DMS 273 treated with DMSO at 0.1 percent for 48 hours (cell line): ENCODE measurements at regions not wholly inside any gene's neighbourhood (a gene's known extent, or its start where the extent isn't known, plus 50 kb on each side); places are given as distances from the start of the nearest gene placed in this dataset.

Experiments used
- DNase-seq: peaks from one replicate; lab custom pipeline; 2025; lab: John Stamatoyannopoulos, UW

DNA sequence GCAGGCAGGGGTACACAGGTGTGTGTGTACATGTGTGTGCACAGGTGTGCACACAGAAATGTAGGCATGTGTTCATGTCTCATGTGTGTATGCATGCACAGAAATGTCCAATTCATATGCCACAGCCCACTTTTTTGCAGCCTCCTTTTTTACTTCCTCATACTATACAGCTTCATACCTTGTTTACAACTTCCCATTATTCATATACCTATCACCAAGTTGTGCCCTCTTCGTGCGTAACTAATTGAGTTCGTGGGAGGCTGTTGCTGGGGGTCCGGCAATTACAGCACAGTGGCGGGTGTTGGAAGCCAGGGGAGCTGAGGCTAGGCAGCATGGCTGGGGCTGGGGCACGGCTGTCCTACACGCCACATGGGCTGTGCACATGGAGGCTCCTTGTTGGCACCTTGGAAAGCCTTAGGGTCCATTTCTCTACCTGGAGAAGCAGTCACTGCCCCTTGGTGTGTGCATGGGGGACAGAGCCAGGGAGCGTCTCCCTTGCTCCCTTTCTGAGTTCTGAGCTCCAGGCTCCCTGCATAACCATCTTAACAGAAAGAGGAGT lies 266.7 kb downstream of the ENGASE start:
- no peak for DNase-seq

DNA sequence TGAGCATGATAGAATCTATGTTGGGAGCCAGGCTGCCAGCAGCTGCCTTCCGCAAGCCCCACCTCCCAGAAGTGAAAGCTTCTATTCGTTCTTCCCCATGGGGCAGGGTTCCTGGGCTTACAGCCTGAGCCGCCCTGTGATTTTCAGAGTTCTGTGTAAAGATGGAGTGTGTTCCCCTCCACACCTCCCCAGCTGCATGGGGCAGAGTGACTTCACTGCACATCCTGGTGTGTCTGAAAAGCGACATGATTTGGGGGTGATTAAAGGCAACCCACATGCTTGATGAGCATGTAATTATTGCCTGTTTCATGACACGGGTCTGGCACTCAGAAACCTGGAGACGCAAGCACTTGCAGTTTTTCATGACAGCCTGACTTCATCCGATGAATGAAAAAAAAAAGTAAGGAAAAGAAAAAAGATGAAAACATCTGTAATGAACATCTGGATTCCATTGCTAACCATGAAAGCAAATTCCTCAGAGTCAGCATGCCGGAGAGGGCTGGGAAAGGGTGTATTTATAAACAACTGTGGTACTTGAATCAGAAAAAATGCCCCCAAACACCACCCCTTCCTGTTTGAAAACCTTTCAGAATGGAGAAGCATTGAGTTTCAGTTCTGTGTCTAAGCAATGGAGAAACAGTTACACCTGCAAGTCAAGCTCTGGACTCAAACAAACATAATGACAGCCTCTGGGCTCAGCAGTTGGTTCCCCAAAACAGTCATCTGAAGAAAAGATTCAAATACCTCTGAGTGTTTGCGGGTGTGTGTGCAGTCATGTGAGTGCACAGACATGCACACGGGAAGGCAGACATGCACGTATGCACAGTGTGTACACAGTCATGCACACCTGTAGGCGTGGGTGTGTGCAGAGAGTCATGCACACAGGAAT lies 266.0 kb downstream of the ENGASE start:
- no peak for DNase-seq

DNA sequence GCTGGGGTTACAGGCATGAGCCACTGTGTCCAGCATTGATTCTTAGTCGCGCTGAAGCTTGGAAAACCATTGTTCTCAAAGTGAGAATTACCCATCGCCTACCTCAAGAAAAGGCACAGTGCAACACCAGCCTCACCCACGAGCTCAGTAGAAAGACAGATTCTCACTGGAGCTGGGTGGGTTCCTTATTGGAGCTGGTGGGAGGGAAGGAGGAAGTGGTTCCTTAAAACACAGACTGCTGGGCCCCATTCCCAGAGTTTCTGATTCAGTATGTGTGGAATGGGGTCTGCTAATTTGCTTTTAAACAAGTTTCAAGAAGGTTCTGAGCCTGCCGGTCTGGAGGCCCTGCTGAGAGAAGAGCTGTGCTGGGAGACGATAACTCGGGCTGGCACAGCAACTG lies 264.7 kb downstream of the ENGASE start:
- DNase-seq = no peak

DNA sequence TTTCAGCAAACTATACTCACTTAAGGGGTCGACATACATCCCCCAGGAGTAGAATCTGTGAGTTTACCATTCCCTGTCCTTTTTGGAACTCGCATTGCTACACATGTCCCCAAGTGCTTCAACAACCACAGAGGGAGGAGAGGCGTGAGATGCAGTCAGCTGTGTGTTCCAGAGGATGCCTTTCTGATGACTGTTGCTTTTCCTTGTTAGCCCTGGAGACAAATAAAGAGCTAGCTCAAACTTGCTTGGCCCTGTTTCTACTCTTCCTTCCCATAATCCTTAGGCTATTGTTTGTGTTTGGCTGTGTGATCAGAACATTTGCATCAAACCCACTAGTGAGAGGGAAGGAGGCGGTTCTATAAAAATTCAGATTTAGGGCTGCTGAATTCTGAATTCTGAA lies 264.0 kb downstream of the ENGASE start:
- DNase-seq = no peak

DNA sequence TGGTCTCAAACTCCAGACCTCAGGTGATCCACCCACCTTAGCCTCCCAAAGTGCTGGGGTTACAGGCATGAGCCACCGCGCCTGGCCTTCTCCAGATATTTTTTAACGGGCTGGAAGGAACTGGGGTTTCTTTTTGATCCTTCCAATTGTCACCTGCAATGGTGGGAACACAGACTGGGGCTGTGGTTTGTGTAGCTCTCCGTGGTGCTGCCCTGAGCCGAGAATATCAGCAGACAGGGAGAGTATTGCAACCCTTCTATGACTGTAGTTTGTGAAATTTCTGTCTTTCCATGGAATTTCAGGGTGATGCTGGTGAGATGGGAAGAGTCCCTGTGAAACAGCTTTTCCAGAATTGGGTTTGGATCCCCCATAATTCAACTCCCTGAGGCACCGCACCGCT lies 263.5 kb downstream of the ENGASE start:
- no peak for DNase-seq

DNA sequence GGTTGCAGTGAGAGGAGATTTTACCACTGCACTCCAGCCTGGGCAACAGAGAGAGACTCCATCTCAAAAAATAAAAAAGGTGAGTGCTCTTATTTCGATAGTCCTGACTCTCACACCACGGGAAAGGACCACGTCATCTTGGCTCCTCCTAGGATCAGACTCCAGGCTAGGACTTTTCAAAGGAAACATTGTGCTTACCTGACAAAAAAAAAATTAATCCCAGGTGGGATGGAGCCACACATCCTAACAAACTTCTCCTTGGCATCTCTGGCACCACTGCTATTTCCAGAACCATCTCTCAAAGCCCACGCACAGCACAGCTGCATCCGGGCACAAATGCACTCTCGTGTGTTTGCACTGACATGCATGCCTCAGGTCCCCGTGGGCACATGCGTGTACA lies 262.4 kb downstream of the ENGASE start:
- no peak for DNase-seq

DNA sequence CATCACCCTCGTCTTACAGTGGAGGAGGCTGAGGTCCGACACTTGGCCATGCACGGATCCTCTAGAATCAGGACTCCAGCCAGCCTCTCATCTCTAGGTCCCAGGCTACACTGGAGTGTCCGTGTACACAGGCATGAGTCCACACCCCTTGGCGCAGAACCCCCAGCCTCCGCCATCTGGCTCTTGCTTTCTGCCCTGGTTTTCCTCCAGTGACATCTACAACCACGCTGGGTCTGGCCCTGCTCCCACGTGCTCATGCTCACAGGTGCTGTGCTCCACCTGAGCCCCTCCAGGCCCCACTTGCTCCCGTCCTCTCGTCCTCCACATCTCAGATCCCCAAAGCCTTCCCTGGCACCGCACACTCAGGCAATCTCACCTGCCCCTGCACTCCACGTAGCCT lies 260.8 kb downstream of the ENGASE start:
- no peak for DNase-seq

DNA sequence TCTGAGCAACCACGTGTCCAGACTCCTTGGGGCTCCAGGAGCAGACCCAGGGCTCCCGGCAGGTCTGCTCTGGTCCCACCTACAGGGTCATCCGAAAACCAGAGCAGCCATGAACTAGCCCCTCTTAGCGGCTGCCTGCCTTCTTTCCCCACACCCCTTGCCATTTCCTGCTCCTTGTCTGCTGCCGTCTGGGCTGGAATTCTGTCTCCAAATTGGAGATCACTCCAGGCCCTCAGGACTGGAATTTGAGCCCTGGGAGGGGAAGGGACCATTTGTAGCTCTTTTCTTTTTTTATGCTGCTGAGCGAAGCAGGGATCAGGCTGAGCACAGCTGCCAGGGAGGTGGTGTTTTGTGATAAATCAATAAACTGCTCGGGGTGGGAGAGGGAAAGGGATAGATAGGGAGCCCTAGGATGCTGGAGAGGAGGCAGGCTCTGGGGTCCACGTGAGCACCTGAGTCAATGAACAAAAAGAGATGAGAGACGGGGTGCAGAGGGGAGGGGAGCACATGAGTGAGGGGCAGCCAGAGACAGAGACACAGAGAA lies 257.5 kb downstream of the ENGASE start:
- no peak for DNase-seq

DNA sequence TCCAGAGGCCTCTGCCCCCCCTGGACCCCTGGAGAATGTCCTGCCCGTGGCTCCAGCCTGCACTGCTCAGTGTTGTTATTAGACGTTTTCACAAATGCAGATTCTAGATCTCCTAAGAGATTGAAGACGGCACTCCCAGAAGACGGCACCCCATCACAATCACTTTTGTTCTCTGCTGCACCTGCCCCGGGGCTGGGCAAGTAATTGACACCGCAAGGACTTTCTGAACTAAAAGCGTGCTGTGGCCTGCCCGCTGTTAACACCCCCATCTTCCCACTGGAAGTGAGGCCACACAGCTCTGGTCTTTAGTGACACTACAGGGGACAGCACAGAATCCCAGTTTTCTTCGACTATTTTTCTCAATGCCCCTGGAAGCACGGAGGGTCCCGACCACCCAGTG lies 256.9 kb downstream of the ENGASE start:
- no peak for DNase-seq

DNA sequence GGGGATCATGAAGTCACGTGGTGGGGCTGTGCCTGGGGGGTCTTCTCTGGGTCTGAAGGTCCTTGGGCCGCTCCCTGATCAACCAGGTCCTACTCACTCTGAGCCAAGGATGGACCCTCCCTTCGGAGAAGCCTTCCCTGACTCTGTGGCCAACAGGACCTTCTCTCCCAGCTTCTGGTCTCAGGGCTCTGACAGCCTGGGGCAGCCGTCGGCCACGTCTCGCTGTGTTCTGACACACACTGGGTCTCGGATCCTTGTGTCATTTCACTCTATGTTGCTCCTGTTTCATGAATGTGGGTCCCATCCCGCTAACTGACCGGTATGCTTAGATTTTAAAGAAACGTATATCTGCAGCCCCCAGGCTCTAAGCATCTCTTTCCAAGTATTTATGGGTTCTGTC lies 256.1 kb downstream of the ENGASE start:
- DNase-seq = no peak

DNA sequence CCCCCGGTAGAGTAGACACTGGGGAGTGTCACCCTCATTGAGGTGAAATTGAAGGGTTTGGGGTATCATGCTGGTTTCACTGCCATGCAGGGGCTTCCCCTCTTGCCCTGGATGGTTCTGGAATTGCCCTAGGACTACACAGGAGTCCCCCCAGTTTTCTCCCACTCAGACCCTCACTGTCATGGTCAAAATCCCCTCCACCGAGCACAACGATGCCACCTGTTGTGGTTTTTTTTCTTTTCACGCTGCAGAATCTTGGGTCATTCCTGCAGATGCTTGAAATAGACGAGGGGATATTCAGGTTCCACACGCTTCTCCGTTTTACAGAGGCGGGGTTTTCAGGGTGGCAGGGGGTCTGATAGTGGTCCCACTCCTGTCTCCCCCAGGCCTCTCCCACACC lies 255.6 kb downstream of the ENGASE start:
- DNase-seq = no peak

DNA sequence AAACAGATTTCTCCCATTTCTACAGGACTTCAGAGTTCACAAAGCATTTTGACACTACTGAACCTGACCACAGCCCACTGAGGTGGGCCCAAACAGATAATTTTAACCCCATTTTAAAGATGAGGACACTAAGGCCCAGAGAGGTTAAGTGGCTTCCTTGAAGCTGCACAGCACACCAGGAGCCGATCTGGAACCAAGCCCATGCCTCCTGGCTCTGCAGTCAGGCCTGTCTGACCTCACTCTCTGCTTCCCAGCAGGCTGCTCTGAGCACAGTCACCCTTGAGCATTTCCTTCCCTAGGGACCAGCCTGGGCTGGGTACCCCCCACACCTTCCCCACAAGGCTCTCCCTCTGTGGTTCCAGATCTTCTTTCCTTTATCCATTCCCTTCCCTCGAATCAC lies 252.2 kb downstream of the ENGASE start:
- no peak for DNase-seq

DNA sequence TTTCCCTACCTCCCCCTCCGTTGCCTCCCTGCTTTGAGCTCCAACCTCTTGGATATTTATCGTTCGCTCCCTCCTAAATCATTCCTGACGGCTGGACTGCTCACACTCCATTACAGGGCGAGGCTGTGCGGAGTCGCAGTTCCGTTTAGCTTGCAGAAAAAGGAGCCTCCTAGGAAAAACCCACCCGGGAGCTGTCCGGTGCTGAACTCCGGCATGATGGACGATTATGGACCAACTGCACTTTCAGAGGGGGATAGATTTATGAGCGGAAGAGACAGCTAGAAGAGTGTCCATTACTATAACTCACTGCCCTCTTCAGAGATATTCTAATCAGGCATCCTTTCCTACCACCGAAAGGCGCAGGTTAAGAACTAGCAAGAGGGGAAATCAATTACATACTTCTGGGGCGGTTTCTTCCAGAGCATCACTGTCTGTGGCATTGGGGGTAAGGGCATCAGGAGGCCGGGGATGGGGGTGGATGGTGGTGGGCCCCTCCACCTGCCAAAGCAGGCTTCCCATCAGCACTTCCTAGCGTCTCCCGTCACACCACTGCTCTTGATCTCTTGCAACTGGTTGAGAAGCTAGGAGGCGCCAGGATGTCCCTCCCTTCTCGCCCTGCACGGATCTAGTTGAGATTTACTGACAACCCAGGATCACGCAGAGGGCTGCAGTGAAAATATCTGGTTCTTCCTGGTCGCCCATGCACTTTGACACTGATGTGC lies 251.2 kb downstream of the ENGASE start:
- no peak for DNase-seq

DNA sequence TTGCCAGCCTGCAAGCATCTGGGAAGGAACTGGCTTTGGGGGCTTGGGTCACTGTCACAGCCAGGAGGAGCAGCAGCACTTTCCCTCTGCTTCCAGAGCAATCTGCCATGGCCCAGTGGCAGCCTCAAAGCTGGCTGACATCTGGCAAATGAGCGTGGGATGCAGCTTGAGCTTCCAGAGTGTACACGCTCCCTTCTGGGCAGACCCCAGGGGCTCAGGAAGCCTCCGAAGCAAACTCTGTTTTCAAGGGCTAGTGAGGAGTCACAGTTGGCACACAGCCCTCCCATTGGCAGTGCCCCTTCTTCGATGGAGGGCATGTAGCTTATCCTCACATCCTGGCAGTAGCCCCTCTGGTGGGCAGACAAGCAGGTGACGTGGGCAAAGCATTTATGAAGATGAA lies 249.6 kb downstream of the ENGASE start:
- no peak for DNase-seq

DNA sequence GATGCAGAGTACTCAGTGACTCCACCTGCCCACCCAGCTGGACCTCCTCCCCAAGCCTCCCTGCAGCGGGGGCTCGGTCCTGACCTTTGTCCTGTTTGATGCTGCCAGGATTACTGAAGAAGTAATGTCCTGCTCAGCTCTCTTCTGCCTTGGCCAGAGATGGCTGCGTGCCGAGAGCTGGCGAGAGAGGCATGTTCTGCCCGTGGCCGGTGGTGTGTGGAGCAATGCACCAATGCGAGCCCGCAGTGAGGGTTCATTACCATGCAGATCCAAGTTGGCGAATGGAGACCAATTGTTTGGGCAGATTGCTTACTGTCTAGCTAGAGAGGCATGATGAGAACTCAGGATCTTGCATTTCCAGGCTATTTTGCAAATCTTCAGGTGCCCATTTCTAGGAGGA lies 248.9 kb downstream of the ENGASE start:
- DNase-seq = no peak

DNA sequence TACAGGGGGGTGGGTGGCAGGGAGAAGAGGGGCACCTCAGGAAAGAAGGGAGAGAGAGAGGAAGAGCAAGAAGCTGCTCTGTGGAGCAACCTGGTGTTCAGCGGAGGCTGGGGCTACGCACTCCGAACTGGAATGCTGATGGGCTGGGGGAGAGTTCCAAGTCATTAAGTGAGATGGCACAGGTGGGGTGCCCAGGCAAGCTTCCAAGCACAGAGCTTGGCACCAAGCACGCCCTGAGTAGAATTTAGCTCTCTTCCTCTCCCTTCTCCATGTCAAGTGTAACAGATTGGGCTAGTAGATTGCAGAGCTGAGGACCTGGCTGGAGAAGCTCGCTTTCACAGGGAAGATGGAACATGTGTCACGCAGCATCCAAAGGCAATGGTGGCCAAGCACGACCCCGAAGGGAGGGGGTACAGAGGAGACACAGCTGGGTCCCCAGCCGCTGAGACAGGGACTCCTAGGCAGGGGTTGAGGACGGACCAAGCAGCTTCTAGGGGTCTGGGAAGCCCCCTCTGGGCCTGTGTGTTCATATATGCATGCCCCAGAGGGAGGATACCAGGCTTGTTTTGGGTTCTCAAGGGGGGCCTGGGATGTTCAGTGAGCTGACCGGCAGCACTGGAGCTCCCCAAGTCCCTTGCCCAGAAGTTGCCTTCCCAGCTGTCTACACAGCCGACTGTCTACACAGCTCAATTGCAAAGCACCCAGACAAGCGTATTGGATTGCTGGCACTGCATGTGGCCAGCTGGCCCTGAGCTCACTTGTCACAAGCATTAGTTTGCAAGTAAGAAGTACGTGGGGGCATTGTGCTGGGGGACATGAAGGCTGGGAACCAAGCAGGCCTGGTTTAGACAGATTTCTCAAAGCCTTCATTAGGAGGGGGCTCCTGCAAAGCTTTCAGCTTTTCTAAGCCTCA lies 247.8 kb downstream of the ENGASE start:
- no peak for DNase-seq

DNA sequence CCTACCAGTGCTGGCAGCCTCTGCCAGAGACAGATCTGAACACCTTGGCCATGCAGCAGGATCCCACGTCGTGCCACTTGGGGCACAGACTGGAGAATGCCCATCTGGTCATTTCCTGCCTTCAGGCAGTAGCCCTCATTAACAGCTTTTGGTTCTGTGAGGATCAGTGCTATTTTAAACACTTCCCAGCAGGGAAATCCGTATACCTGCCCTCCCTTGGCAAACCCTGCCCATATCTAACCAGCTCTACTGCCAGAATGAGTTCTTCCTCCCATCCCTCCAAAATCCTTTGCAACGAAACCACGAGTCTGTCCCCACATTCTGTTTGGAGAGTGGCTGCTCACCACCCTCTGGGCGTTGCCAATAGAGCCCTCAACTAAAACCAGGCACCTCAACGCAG lies 245.7 kb downstream of the ENGASE start:
- no peak for DNase-seq

DNA sequence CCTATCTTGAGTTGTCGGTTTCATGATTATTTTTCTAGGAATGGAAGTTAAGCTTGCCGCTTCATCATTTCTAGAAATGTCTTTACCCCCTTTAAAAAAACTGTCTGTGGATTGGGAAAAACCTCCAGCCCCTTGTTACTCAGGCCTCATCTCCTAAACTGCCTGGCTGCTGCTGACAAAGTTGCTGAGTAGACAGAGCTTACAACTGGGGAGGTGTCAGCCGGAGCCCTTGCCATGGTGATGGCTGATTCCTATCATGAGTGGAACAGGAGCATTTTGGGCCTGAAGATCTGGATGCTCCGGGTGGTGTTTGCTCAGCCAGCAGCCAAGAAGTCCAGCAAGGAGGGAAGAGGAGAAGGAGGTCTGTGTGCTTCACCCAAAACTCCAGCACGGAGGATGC lies 243.3 kb downstream of the ENGASE start:
- DNase-seq = no peak

DNA sequence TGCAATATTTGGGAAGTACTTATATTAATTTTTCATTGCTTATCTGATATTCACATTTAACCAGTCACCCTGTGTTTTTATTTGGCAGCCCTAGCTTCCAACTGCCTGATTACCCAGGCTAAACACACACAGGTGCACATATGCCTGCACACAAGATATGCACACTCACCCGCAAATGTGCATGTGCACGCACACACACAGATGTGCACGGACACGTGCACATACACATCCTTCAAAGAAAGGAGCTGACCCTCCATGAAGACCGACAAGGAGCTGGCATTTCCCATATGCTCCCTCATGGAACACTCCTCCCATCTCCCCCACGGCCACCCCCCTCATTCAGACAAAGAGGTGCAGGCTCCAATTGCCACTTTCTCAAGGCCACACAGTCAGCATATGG lies 242.2 kb downstream of the ENGASE start:
- no peak for DNase-seq

DNA sequence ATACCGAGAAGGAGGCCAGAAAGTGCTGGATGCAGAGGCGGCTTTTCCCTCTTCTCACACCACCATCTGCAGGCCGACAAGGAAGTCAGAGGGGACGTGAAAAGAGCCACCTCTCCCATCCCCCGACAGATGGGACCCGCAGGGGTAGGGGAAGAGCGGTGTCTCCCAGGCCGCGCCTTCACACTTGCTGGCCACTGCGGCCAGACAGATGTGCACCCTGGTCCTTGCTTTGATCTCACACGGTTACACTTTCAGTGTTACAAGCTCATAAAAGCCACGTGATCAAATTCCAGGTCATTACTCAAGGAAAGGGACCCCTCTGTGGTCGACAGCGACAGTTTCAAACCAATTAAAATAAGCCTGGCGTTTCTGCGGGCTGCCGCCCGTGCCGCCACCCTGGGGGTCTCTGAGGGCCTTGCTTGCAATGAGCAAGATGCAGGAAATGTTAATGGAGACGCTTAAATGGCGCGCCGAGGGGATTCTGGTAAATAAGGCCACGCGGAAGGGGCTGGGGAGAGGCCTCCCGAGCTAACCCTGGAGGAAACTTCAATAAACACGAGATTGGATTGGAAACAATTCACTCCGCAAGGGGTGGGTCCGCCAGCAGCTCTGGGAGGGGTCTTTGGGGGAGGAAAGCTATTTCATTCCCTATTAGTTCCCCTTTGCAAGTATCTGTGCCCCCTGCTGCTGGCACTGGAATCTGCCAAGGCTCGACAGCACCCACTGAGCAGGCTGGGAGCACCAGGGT lies 240.9 kb downstream of the ENGASE start:
- DNase-seq = no peak
